Fibroblast of mammary gland (primary cell): ENCODE measurements at regions not wholly inside any gene's neighbourhood (a gene's known extent, or its start where the extent isn't known, plus 50 kb on each side); places are given as distances from the start of the nearest gene placed in this dataset.

Experiments used
- DNase-seq: peaks from one replicate; pipeline ENCODE4 v3.0.0-alpha.2; 2010; ENCODE audit warnings: low read depth
- H3K4me3 ChIP-seq: 2 replicates; pipeline ENCODE4 v1.5.1; 2011; ENCODE audit warnings: low read depth, mild to moderate bottlenecking, low read length, moderate library complexity; ENCODE audit not compliant: control insufficient read depth
- CTCF ChIP-seq: conservative IDR thresholded peaks from 2 replicates; pipeline ENCODE4 v1.5.1; 2011; ENCODE audit warnings: low read depth, low read length, inconsistent platforms; ENCODE audit not compliant: control insufficient read depth, insufficient read depth

GRCh38 chr2:199524689-199525574 lies 67.2 kb upstream of the SATB2 start:
- H3K4me3 ChIP-seq, result no peak overlapping the region
- no peak for DNase-seq
- TF ChIP-seq CTCF, result no peak

GRCh38 chr2:199509403-199509802 lies 51.7 kb upstream of the SATB2 start:
- H3K4me3 ChIP-seq, result no peak overlapping the region
- TF ChIP-seq CTCF, result no peak
- no peak for DNase-seq
